Rectal smooth muscle tissue (tissue), 1 donor: ENCODE measurements at regions not wholly inside any gene's neighbourhood (a gene's known extent, or its start where the extent isn't known, plus 50 kb on each side); places are given as distances from the start of the nearest gene placed in this dataset.

Experiments used
- H3K27ac ChIP-seq: one replicate; pipeline ENCODE4 v1.7.0; 2013; ENCODE audit warnings: low read depth, low read length, inconsistent platforms
- H3K27me3 ChIP-seq: one replicate; pipeline ENCODE4 v1.7.0; 2013; ENCODE audit warnings: low read length; ENCODE audit not compliant: control insufficient read depth, insufficient read depth
- H3K36me3 ChIP-seq: one replicate; pipeline ENCODE4 v1.7.0; 2013; ENCODE audit warnings: low read length; ENCODE audit not compliant: control insufficient read depth, insufficient read depth
- H3K4me1 ChIP-seq: one replicate; pipeline ENCODE4 v1.7.0; 2013; ENCODE audit warnings: low read length; ENCODE audit not compliant: control insufficient read depth, insufficient read depth
- H3K4me3 ChIP-seq: one replicate; pipeline ENCODE4 v1.7.0; 2013; ENCODE audit warnings: low read length
- H3K9ac ChIP-seq: one replicate; pipeline ENCODE4 v1.7.0; 2013; ENCODE audit warnings: low read length

- no peak overlapping the region for H3K9ac ChIP-seq
- no peak overlapping the region for H3K27ac ChIP-seq
- no peaks in the 10 kb centered on the region for H3K36me3 ChIP-seq
- H3K27me3 ChIP-seq, result no peaks in the 10 kb centered on the region
- no peak overlapping the region for H3K4me3 ChIP-seq
- H3K4me1 ChIP-seq, result no peaks in the 10 kb centered on the region
These were observed 113.6 kb downstream of the GALC start for GRCh38 chr14:87879389-87879788.

- no peaks in the 10 kb centered on the region for H3K36me3 ChIP-seq
- H3K4me3 ChIP-seq, result no peak overlapping the region
- no peak overlapping the region for H3K9ac ChIP-seq
- no peaks in the 10 kb centered on the region for H3K4me1 ChIP-seq
- H3K27me3 ChIP-seq, result no peaks in the 10 kb centered on the region
- no peak overlapping the region for H3K27ac ChIP-seq
These were observed 114.0 kb downstream of the GALC start for GRCh38 chr14:87878959-87879358.

GRCh38 chr14:87877877-87878276, 115.1 kb downstream of the GALC start:
- Histone ChIP-seq H3K4me3 (no peak overlapping the region), H3K27me3 (no peaks in the 10 kb centered on the region), H3K36me3 (no peaks in the 10 kb centered on the region), H3K27ac (no peak overlapping the region), H3K4me1 (no peaks in the 10 kb centered on the region), H3K9ac (no peak overlapping the region)

GRCh38 chr14:87874676-87875075, 118.3 kb downstream of the GALC start:
- H3K27me3 ChIP-seq, result no peaks in the 10 kb centered on the region
- H3K36me3 ChIP-seq, result no peaks in the 10 kb centered on the region
- no peaks in the 10 kb centered on the region for H3K4me1 ChIP-seq

GRCh38 chr14:87873741-87874140, 119.2 kb downstream of the GALC start:
- no peak overlapping the region for H3K9ac ChIP-seq
- no peak overlapping the region for H3K4me3 ChIP-seq
- no peaks in the 10 kb centered on the region for H3K36me3 ChIP-seq
- no peaks in the 10 kb centered on the region for H3K4me1 ChIP-seq
- H3K27ac ChIP-seq, result no peak overlapping the region
- H3K27me3 ChIP-seq, result no peaks in the 10 kb centered on the region

More at GRCh38 chr14:87874676-87875075, 118.3 kb downstream of the GALC start:
- Histone ChIP-seq H3K4me3 (no peak overlapping the region), H3K9ac (no peak overlapping the region), H3K27ac (no peak overlapping the region)

GRCh38 chr14:87869619-87870583, 123.1 kb downstream of the GALC start:
- Histone ChIP-seq H3K4me1 (no peaks in the 10 kb centered on the region), H3K4me3 (no peak overlapping the region), H3K27me3 (no peaks in the 10 kb centered on the region), H3K36me3 (no peaks in the 10 kb centered on the region), H3K9ac (no peak overlapping the region), H3K27ac (no peak overlapping the region)

- no peaks in the 10 kb centered on the region for H3K36me3 ChIP-seq
- H3K27ac ChIP-seq, result no peak overlapping the region
- no peaks in the 10 kb centered on the region for H3K4me1 ChIP-seq
- H3K27me3 ChIP-seq, result no peaks in the 10 kb centered on the region
- H3K4me3 ChIP-seq, result no peak overlapping the region
- no peak overlapping the region for H3K9ac ChIP-seq
These were observed 124.1 kb downstream of the GALC start for GRCh38 chr14:87868920-87869319.

GRCh38 chr14:87866116-87866515, 126.9 kb downstream of the GALC start:
- Histone ChIP-seq H3K27me3 (no peaks in the 10 kb centered on the region), H3K9ac (no peak overlapping the region), H3K4me3 (no peak overlapping the region), H3K27ac (no peak overlapping the region), H3K36me3 (no peaks in the 10 kb centered on the region), H3K4me1 (no peaks in the 10 kb centered on the region)

- Histone ChIP-seq H3K36me3 (no peaks in the 10 kb centered on the region), H3K4me3 (no peak overlapping the region), H3K27ac (no peak overlapping the region), H3K27me3 (no peaks in the 10 kb centered on the region), H3K9ac (no peak overlapping the region), H3K4me1 (no peaks in the 10 kb centered on the region)
These were observed 128.4 kb downstream of the GALC start for GRCh38 chr14:87864356-87865270.

- Histone ChIP-seq H3K27me3 (no peaks in the 10 kb centered on the region), H3K4me3 (no peak overlapping the region), H3K36me3 (no peaks in the 10 kb centered on the region), H3K4me1 (no peaks in the 10 kb centered on the region), H3K9ac (no peak overlapping the region), H3K27ac (no peak overlapping the region)
These were observed 129.9 kb downstream of the GALC start for GRCh38 chr14:87863047-87863446.

- H3K36me3 ChIP-seq, result no peaks in the 10 kb centered on the region
- H3K4me3 ChIP-seq, result no peak overlapping the region
- H3K27ac ChIP-seq, result no peak overlapping the region
- no peak overlapping the region for H3K9ac ChIP-seq
- H3K4me1 ChIP-seq, result no peaks in the 10 kb centered on the region
- H3K27me3 ChIP-seq, result no peaks in the 10 kb centered on the region
These were observed 140.9 kb downstream of the GALC start for GRCh38 chr14:87852107-87852506.

GRCh38 chr14:87851190-87851589, 141.8 kb downstream of the GALC start:
- H3K27ac ChIP-seq, result no peak overlapping the region
- no peak overlapping the region for H3K9ac ChIP-seq
- no peak overlapping the region for H3K4me3 ChIP-seq
- no peaks in the 10 kb centered on the region for H3K27me3 ChIP-seq
- no peaks in the 10 kb centered on the region for H3K36me3 ChIP-seq
- H3K4me1 ChIP-seq, result no peaks in the 10 kb centered on the region
